HG03432 (cell line): ENCODE measurements at regions not wholly inside any gene's neighbourhood (a gene's known extent, or its start where the extent isn't known, plus 50 kb on each side); places are given as distances from the start of the nearest gene placed in this dataset.

ENCODE experiments used
- ATAC-seq: cut with Tn5 transposase; IDR thresholded peaks from one replicate; pipeline ENCODE4 v1.9.1; 2021; ENCODE audit warnings: mild to moderate bottlenecking, moderate library complexity; ENCODE audit not compliant: unreplicated experiment

GRCh38 chr12:91931111-91931510 is 214.5 kb downstream of the BTG1 start:
- ATAC-seq: no peak

GRCh38 chr12:91928501-91928900 is 217.1 kb downstream of the BTG1 start:
- no peak for ATAC-seq

- no peak for ATAC-seq
Measured at GRCh38 chr12:91926848-91927247, 218.8 kb downstream of the BTG1 start.

GRCh38 chr12:91924827-91925226 is 220.8 kb downstream of the BTG1 start:
- ATAC-seq: no peak

GRCh38 chr12:91923864-91924263 is 221.8 kb downstream of the BTG1 start:
- no peak for ATAC-seq

- no peak for ATAC-seq
Measured at GRCh38 chr12:91922674-91923073, 223.0 kb downstream of the BTG1 start.

GRCh38 chr12:91922139-91922538 is 223.5 kb downstream of the BTG1 start:
- no peak for ATAC-seq

- no peak for ATAC-seq
Measured at GRCh38 chr12:91921555-91921954, 224.1 kb downstream of the BTG1 start.

GRCh38 chr12:91920741-91921140 is 224.9 kb downstream of the BTG1 start:
- no peak for ATAC-seq

- ATAC-seq: no peak
Measured at GRCh38 chr12:91920276-91920675, 225.4 kb downstream of the BTG1 start.

GRCh38 chr12:91918431-91918830 is 227.2 kb downstream of the BTG1 start:
- ATAC-seq: no peak

GRCh38 chr12:91914701-91915100 is 230.9 kb downstream of the BTG1 start:
- ATAC-seq: no peak

- no peak for ATAC-seq
Measured at GRCh38 chr12:91913651-91914050, 232.0 kb downstream of the BTG1 start.

GRCh38 chr12:91913124-91913523 is 232.5 kb downstream of the BTG1 start:
- ATAC-seq: no peak

- no peak for ATAC-seq
Measured at GRCh38 chr12:91912178-91912577, 233.5 kb downstream of the BTG1 start.

- ATAC-seq: no peak
Measured at GRCh38 chr12:91910871-91911388, 234.7 kb downstream of the BTG1 start.

GRCh38 chr12:91902860-91903683 is 242.6 kb downstream of the BTG1 start:
- ATAC-seq: no peak

GRCh38 chr12:91901381-91902074 is 244.1 kb downstream of the BTG1 start:
- no peak for ATAC-seq

- no peak for ATAC-seq
Measured at GRCh38 chr12:91900971-91901370, 244.7 kb downstream of the BTG1 start.

- ATAC-seq: no peak
Measured at GRCh38 chr12:91899056-91899455, 246.6 kb downstream of the BTG1 start.

- no peak for ATAC-seq
Measured at GRCh38 chr12:91897025-91897515, 248.6 kb downstream of the BTG1 start.
